ENCODE measurements at regions not wholly inside any gene's neighbourhood (a gene's known extent, or its start where the extent isn't known, plus 50 kb on each side); places are given as distances from the start of the nearest gene placed in this dataset.
"Not testable (repeated sequence)": the region's sequence is repeated elsewhere in the genome, so short reads cannot be mapped to it uniquely, and the experiment has no call there.

DNA sequence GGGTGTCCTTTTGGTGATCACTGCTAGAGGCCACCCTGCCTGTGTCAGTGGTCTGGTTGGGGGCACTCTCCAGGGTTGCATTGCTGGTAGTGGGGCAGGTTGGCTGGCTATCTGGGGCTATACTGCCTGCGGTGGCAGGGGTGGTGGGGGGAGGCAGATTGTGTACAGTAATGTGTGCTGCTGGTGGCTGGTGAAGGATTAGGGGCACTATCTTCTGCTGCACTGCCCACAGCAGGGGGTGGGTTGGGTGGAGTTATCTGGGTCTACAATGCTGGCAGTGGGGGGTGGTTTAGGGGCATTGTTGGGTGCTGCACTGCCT lies 204.0 kb upstream of the WSB1 start:
- Histone ChIP-seq H3K4me3 (ENCODE audit: low read depth in 1 of 3, low read length in 3 of 3) (no peak overlapping the region), H3K4me1 (ENCODE audit: control insufficient read depth in 4 of 4, insufficient read depth in 4 of 4, low read length in 3 of 4) (no peaks in the 10 kb centered on the region), H3K27me3 (ENCODE audit: control insufficient read depth in 4 of 4, insufficient read depth in 4 of 4, low read length in 3 of 4) (peaks cover 0 to 4% (median 1%) of the 10 kb centered on the region in 4 donors), H3K9me3 (ENCODE audit: control insufficient read depth in 4 of 4, low read length in 3 of 4) (no peaks in the 10 kb centered on the region), H3K36me3 (ENCODE audit: control insufficient read depth in 4 of 4, insufficient read depth in 3 of 4, low read depth in 1 of 4, low read length in 3 of 4) (no peaks in the 10 kb centered on the region), H3K9ac (ENCODE audit: low read depth in 1 of 2, low read length in 2 of 2) (no peak overlapping the region), H3K27ac (ENCODE audit: low read depth in 1 of 2, low read length in 2 of 2) (no peak overlapping the region)
- WGBS, result 88% methylated on average over 1 of the region's 1 CpG
- DNase-seq (ENCODE audit: low spot score), result no peak
- TF ChIP-seq RAD21 (IDR thresholded peaks at IDR 0.05) (no peak), HNF4A (conservative IDR thresholded peaks at IDR 0.05) (no peak), FOXA1 (IDR thresholded peaks at IDR 0.05) (no peak), NR2F2 (IDR thresholded peaks at IDR 0.05) (no peak), HNF4G (IDR thresholded peaks at IDR 0.05) (no peak), YY1 (IDR thresholded peaks at IDR 0.05) (no peak), TAF1 (conservative IDR thresholded peaks at IDR 0.05) (no peak)
- TF ChIP-seq, protein P1, sequence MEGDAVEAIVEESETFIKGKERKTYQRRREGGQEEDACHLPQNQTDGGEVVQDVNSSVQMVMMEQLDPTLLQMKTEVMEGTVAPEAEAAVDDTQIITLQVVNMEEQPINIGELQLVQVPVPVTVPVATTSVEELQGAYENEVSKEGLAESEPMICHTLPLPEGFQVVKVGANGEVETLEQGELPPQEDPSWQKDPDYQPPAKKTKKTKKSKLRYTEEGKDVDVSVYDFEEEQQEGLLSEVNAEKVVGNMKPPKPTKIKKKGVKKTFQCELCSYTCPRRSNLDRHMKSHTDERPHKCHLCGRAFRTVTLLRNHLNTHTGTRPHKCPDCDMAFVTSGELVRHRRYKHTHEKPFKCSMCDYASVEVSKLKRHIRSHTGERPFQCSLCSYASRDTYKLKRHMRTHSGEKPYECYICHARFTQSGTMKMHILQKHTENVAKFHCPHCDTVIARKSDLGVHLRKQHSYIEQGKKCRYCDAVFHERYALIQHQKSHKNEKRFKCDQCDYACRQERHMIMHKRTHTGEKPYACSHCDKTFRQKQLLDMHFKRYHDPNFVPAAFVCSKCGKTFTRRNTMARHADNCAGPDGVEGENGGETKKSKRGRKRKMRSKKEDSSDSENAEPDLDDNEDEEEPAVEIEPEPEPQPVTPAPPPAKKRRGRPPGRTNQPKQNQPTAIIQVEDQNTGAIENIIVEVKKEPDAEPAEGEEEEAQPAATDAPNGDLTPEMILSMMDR (IDR thresholded peaks at IDR 0.05; ENCODE audit: low read depth, low read length, missing input control), result no peak
- TF ChIP-seq, protein P2, sequence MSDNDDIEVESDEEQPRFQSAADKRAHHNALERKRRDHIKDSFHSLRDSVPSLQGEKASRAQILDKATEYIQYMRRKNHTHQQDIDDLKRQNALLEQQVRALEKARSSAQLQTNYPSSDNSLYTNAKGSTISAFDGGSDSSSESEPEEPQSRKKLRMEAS (IDR thresholded peaks at IDR 0.05), result no peak
- TF ChIP-seq, protein P3, sequence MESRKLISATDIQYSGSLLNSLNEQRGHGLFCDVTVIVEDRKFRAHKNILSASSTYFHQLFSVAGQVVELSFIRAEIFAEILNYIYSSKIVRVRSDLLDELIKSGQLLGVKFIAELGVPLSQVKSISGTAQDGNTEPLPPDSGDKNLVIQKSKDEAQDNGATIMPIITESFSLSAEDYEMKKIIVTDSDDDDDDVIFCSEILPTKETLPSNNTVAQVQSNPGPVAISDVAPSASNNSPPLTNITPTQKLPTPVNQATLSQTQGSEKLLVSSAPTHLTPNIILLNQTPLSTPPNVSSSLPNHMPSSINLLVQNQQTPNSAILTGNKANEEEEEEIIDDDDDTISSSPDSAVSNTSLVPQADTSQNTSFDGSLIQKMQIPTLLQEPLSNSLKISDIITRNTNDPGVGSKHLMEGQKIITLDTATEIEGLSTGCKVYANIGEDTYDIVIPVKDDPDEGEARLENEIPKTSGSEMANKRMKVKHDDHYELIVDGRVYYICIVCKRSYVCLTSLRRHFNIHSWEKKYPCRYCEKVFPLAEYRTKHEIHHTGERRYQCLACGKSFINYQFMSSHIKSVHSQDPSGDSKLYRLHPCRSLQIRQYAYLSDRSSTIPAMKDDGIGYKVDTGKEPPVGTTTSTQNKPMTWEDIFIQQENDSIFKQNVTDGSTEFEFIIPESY (IDR thresholded peaks at IDR 0.05), result no peak

DNA sequence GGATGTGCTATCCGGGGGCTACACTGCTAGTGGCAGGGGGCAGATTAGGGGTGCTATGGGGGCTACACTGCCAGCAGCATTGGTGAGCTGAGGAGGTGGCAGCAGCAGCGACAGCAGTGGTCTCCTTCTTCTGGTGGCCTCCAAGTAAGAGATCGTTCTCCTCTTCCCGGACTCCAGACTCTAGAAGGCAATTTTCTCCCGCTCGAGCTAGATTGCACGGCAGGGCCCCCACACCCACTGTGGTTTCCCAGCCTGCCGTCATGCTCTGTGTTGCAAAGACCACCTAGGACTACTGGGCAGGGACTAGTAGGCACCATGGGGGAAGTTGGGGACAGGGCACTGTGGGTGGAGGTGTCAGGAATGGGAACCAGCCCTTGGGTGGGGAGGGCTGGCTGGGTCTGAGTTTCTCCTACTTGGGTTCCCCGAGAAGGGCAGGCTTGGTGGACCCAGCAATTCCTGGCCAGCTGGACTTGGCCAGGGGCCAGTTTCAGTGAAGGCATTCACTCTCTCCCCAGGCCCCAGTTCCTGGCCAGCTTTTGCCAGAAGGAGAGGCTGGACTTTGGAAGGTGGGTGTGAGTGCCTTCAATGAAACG lies 203.4 kb upstream of the WSB1 start:
- not testable (repeated sequence) for H3K27me3 ChIP-seq (ENCODE audit: control insufficient read depth in 4 of 4, insufficient read depth in 4 of 4, low read length in 3 of 4); H3K36me3 ChIP-seq (ENCODE audit: control insufficient read depth in 4 of 4, insufficient read depth in 3 of 4, low read depth in 1 of 4, low read length in 3 of 4); H3K9ac ChIP-seq (ENCODE audit: low read depth in 1 of 2, low read length in 2 of 2); H3K27ac ChIP-seq (ENCODE audit: low read depth in 1 of 2, low read length in 2 of 2); DNase-seq (ENCODE audit: low spot score); H3K9me3 ChIP-seq (ENCODE audit: control insufficient read depth in 4 of 4, low read length in 3 of 4); H3K4me3 ChIP-seq (ENCODE audit: low read depth in 1 of 3, low read length in 3 of 3); H3K4me1 ChIP-seq (ENCODE audit: control insufficient read depth in 4 of 4, insufficient read depth in 4 of 4, low read length in 3 of 4)
- 85% methylated on average over 10 of the region's 10 CpGs for WGBS

DNA sequence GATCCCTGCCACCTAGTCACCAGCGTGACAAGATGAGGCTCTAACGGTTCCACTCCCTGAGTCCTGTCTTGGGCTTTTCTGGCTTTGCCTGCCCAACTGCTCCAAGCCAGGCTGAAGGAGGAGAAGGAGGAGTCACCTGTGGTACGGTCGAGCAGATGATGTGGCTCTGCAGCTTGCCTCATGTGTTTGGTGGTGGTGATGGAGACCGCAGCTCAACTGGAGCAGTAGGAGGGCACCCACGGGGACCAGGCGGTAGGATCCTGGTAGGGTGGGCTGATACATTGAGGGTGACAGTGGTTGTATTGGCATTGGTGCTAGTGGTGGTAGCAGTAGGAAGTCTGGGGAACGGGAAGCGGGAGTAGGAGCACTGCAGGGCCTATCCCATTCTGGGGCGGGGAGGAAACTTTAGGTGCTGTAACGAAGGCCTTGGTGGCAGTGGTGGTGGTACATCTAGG lies 202.8 kb upstream of the WSB1 start:
- Histone ChIP-seq H3K9ac (ENCODE audit: low read depth in 1 of 2, low read length in 2 of 2) (no peak overlapping the region), H3K4me1 (ENCODE audit: control insufficient read depth in 4 of 4, insufficient read depth in 4 of 4, low read length in 3 of 4) (no peaks in the 10 kb centered on the region), H3K9me3 (ENCODE audit: control insufficient read depth in 4 of 4, low read length in 3 of 4) (no peaks in the 10 kb centered on the region), H3K27ac (ENCODE audit: low read depth in 1 of 2, low read length in 2 of 2) (no peak overlapping the region), H3K4me3 (ENCODE audit: low read depth in 1 of 3, low read length in 3 of 3) (no peak overlapping the region), H3K36me3 (ENCODE audit: control insufficient read depth in 4 of 4, insufficient read depth in 3 of 4, low read depth in 1 of 4, low read length in 3 of 4) (no peaks in the 10 kb centered on the region), H3K27me3 (ENCODE audit: control insufficient read depth in 4 of 4, insufficient read depth in 4 of 4, low read length in 3 of 4) (peaks cover 0 to 4% (median 1%) of the 10 kb centered on the region in 4 donors)
- 79% methylated on average over 11 of the region's 11 CpGs for WGBS
- no peak for DNase-seq (ENCODE audit: low spot score)
- TF ChIP-seq, protein P1 (IDR thresholded peaks at IDR 0.05; ENCODE audit: low read depth, low read length, missing input control), result no peak
- TF ChIP-seq HNF4A (conservative IDR thresholded peaks at IDR 0.05), result no peak
- TF ChIP-seq, protein P4, sequence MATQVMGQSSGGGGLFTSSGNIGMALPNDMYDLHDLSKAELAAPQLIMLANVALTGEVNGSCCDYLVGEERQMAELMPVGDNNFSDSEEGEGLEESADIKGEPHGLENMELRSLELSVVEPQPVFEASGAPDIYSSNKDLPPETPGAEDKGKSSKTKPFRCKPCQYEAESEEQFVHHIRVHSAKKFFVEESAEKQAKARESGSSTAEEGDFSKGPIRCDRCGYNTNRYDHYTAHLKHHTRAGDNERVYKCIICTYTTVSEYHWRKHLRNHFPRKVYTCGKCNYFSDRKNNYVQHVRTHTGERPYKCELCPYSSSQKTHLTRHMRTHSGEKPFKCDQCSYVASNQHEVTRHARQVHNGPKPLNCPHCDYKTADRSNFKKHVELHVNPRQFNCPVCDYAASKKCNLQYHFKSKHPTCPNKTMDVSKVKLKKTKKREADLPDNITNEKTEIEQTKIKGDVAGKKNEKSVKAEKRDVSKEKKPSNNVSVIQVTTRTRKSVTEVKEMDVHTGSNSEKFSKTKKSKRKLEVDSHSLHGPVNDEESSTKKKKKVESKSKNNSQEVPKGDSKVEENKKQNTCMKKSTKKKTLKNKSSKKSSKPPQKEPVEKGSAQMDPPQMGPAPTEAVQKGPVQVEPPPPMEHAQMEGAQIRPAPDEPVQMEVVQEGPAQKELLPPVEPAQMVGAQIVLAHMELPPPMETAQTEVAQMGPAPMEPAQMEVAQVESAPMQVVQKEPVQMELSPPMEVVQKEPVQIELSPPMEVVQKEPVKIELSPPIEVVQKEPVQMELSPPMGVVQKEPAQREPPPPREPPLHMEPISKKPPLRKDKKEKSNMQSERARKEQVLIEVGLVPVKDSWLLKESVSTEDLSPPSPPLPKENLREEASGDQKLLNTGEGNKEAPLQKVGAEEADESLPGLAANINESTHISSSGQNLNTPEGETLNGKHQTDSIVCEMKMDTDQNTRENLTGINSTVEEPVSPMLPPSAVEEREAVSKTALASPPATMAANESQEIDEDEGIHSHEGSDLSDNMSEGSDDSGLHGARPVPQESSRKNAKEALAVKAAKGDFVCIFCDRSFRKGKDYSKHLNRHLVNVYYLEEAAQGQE (IDR thresholded peaks at IDR 0.05), result no peak
- TF ChIP-seq FOXA1 (IDR thresholded peaks at IDR 0.05), result no peak
- TF ChIP-seq FOXA2 (IDR thresholded peaks at IDR 0.05), result no peak
- TF ChIP-seq EGR1 (IDR thresholded peaks at IDR 0.05; ENCODE audit: low read depth in 2 of 2), result no peak
- TF ChIP-seq NR2F2 (IDR thresholded peaks at IDR 0.05), result no peak
- TF ChIP-seq RAD21 (IDR thresholded peaks at IDR 0.05), result no peak
- TF ChIP-seq SP1 (IDR thresholded peaks at IDR 0.05), result no peak
- TF ChIP-seq, protein P5, sequence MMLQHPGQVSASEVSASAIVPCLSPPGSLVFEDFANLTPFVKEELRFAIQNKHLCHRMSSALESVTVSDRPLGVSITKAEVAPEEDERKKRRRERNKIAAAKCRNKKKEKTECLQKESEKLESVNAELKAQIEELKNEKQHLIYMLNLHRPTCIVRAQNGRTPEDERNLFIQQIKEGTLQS (IDR thresholded peaks at IDR 0.05), result no peak
- no peak for TF ChIP-seq RXRA (IDR thresholded peaks at IDR 0.05)
- no peak for TF ChIP-seq JUND (IDR thresholded peaks at IDR 0.05)
- TF ChIP-seq, protein P2 (IDR thresholded peaks at IDR 0.05), result no peak
- TF ChIP-seq GABPA (IDR thresholded peaks at IDR 0.05 in 1 of 2, conservative IDR thresholded peaks at IDR 0.05 in 1 of 2), result no peak

Measured in liver (tissue), 8 donors.